ENCODE measurements at regions not wholly inside any gene's neighbourhood (a gene's known extent, or its start where the extent isn't known, plus 50 kb on each side); places are given as distances from the start of the nearest gene placed in this dataset.

DNA sequence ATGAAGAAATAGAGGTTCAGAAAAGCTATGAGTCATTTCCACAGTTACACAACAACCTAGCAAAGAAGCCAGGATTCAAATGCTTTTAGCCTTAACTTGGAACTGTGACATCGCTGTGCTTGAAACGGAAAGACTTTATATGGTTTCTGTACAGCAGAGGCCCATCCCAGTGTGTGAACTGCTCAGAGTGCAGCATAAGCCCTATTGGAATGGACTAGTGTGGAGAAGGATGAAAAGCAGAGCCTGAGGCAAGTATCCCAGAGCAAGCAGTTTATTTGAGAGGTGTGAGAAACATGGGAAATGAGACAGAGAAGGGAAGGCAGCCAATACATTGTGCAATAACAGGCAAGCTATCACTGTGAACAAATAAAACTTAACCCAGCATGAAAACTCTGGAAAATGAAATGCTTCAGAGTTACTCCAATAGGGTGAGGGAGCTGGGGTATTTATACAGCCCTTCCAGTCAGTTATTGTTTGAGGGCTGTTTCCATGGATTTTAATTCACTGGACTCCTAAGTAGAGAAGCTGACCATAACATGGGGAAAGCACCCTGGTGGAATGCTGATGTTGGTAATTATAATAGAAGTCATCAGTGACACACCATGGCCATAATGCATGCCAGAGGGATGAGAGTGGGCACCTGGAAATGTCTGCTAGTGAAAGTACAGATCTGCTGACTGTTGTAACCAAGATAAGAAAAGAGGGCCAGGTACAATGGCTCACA, 254.0 kb upstream of the POU3F3 start:
- Mint-ChIP-seq H3K36me3 (ENCODE audit: low read depth) (no peaks in the 10 kb centered on the region), H3K27ac (no peak overlapping the region), H3K4me3 (no peak overlapping the region), H3K9me3 (peaks cover 64% of the 10 kb centered on the region), H3K27me3 (ENCODE audit: low read depth, poor library complexity) (peaks cover 7% of the 10 kb centered on the region), H3K4me1 (no peaks in the 10 kb centered on the region)
- TF ChIP-seq, protein P1, sequence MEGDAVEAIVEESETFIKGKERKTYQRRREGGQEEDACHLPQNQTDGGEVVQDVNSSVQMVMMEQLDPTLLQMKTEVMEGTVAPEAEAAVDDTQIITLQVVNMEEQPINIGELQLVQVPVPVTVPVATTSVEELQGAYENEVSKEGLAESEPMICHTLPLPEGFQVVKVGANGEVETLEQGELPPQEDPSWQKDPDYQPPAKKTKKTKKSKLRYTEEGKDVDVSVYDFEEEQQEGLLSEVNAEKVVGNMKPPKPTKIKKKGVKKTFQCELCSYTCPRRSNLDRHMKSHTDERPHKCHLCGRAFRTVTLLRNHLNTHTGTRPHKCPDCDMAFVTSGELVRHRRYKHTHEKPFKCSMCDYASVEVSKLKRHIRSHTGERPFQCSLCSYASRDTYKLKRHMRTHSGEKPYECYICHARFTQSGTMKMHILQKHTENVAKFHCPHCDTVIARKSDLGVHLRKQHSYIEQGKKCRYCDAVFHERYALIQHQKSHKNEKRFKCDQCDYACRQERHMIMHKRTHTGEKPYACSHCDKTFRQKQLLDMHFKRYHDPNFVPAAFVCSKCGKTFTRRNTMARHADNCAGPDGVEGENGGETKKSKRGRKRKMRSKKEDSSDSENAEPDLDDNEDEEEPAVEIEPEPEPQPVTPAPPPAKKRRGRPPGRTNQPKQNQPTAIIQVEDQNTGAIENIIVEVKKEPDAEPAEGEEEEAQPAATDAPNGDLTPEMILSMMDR (IDR thresholded peaks at IDR 0.05), result no peak
- no peak for DNase-seq

DNA sequence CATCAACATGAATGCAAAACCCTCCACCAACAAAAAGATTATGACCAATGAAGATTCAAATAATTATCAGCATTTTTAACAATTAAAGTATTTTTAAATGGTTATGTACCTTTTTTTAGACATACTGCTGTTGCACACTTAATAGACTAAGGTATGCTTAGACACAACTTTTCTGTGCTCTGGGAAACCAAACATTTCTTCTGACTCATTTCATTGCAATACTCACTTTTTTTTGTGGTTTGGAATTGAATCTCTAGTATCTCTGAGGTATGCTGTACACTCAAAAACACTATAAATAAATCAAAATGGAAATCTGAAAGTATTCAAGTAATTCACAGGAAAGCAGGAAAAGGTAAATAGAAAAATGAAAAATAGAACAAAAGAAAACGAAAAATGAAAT, 247.9 kb upstream of the POU3F3 start:
- Mint-ChIP-seq H3K27ac (no peak overlapping the region), H3K9me3 (peaks cover 76% of the 10 kb centered on the region), H3K4me1 (no peaks in the 10 kb centered on the region), H3K4me3 (no peak overlapping the region), H3K36me3 (ENCODE audit: low read depth) (peaks cover 11% of the 10 kb centered on the region), H3K27me3 (ENCODE audit: low read depth, poor library complexity) (peaks cover 7% of the 10 kb centered on the region)
- TF ChIP-seq, protein P1 (IDR thresholded peaks at IDR 0.05), result no peak
- DNase-seq, result no peak

DNA sequence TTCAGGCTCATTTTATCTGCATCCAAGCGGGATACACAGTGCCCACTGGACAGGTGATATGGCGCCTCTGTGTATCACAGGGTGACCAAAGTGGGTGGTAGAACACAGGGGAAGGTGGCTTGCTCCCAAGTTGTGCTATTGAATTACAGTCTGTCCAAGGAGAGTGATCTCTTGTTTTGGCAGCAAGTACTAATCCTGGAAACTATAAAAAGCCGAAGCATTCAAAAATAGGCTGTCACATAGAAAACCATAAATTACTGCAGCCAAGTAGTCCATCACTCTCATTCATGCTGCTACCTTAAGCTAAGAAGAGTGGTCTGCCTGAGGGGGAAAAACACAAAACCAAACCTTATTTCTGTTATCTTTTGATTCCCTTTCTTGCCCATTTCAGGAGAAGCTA, 237.1 kb upstream of the POU3F3 start:
- no peaks in the 10 kb centered on the region for H3K9me3 Mint-ChIP-seq
- no peaks in the 10 kb centered on the region for H3K36me3 Mint-ChIP-seq (ENCODE audit: low read depth)
- DNase-seq, result no peak
- TF ChIP-seq, protein P1 (IDR thresholded peaks at IDR 0.05), result no peak
- H3K27ac Mint-ChIP-seq, result no peak overlapping the region
- no peak overlapping the region for H3K4me3 Mint-ChIP-seq
- peaks cover 3% of the 10 kb centered on the region for H3K27me3 Mint-ChIP-seq (ENCODE audit: low read depth, poor library complexity)
- peaks cover 6% of the 10 kb centered on the region for H3K4me1 Mint-ChIP-seq

DNA sequence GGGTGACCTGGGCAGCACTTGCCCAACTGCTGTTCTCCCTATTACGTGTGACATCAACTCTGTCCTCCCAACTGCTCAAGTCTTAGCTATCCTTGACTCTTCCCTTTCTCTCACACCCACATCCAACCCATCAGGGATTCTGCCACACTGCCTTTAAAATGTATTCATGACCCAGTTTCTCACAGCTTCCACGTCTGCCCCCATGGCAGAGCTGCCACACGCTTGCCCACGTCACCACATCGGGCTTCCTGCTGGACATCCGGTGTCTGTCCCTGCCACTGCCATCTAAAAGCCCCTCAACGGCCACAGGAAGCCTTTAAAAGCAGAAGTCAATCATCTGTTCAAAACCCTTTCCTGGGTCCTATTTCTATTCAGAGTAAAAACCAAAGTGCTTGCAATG, 233.1 kb upstream of the POU3F3 start:
- Mint-ChIP-seq H3K27me3 (ENCODE audit: low read depth, poor library complexity) (peaks cover 8% of the 10 kb centered on the region), H3K36me3 (ENCODE audit: low read depth) (no peaks in the 10 kb centered on the region), H3K27ac (no peak overlapping the region), H3K4me3 (no peak overlapping the region), H3K9me3 (peaks cover 15% of the 10 kb centered on the region), H3K4me1 (peaks cover 6% of the 10 kb centered on the region)
- TF ChIP-seq, protein P1 (IDR thresholded peaks at IDR 0.05), result no peak
- no peak for DNase-seq

DNA sequence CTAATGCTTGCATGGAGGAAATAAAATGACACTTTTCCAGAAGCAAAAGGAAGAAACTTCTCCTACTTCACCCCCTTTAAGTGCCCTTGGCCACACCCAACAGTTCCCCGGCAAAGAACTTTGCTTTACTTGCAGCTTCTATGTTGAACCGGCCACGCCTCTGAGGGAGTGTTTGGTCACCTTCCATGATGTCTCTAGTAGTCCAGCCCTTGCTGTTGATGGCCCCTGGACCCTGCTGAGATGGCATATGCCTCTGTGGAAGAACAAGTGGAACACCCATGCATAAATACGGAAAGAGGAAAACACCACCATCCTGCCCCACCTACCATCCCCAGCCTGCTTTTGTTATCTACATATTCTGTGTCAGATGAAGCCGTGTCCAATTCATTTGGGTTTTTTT, 218.3 kb upstream of the POU3F3 start:
- Mint-ChIP-seq H3K4me3 (no peak overlapping the region), H3K27ac (no peak overlapping the region), H3K27me3 (ENCODE audit: low read depth, poor library complexity) (peaks cover 11% of the 10 kb centered on the region), H3K36me3 (ENCODE audit: low read depth) (no peaks in the 10 kb centered on the region), H3K4me1 (peaks cover 53% of the 10 kb centered on the region), H3K9me3 (no peaks in the 10 kb centered on the region)
- TF ChIP-seq, protein P1 (IDR thresholded peaks at IDR 0.05), result no peak
- no peak for DNase-seq

DNA sequence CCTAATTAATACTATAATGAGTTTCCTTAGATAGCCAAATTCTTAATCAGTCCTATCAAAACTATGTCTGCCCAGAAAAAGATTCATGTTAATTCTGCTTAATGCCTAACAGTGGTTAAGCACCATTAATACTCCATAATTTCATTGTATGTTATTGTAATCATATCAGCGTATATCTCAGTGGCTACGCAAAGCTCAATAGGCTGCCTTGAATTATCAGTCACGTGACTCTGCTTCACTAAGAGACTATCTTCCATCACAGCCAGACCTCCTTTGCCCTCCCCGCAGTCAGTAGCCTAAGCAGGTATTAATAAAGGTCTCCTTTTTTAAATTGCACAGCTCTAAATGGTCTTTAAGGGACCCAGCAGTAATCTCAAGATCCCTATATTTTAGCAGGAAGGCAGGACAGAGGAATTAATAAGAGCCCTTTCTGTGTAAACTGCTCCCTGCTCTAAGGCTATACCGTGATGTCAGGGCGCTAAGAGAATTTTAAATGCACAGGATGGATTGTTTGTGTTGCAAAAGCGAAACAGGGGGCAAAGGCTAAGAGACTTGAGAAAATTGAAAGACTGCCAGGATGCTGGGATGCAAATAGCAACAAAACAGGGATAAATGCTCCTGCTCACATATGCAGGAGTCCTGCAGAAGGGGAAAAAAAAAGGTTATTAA, 215.6 kb upstream of the POU3F3 start:
- H3K9me3 Mint-ChIP-seq, result peaks cover 4% of the 10 kb centered on the region
- H3K4me3 Mint-ChIP-seq, result no peak overlapping the region
- TF ChIP-seq, protein P1 (IDR thresholded peaks at IDR 0.05), result no peak
- DNase-seq, result no peak
- peaks cover 15% of the 10 kb centered on the region for H3K27me3 Mint-ChIP-seq (ENCODE audit: low read depth, poor library complexity)
- H3K36me3 Mint-ChIP-seq (ENCODE audit: low read depth), result no peaks in the 10 kb centered on the region
- H3K4me1 Mint-ChIP-seq, result peaks cover 67% of the 10 kb centered on the region
- H3K27ac Mint-ChIP-seq, result no peak overlapping the region
